Progenitor cell of endocrine pancreas (in vitro differentiated cells): ENCODE measurements at regions not wholly inside any gene's neighbourhood (a gene's known extent, or its start where the extent isn't known, plus 50 kb on each side); places are given as distances from the start of the nearest gene placed in this dataset.

Experiments used
- DNase-seq: peaks from one replicate; pipeline ENCODE4 v3.0.0; 2021; ENCODE audit warnings: low spot score; ENCODE audit not compliant: unreplicated experiment
- H3K27ac Mint-ChIP-seq: 2 replicates; pipeline ENCODE4 v1.8.0; 2021; ENCODE audit warnings: mild to moderate bottlenecking, moderate library complexity, mixed read lengths
- H3K27me3 Mint-ChIP-seq: 2 replicates; pipeline ENCODE4 v1.8.0; 2021; ENCODE audit warnings: mixed read lengths
- H3K36me3 Mint-ChIP-seq: 2 replicates; pipeline ENCODE4 v1.8.0; 2022; ENCODE audit warnings: mixed read lengths; ENCODE audit not compliant: insufficient read depth
- H3K4me1 Mint-ChIP-seq: 2 replicates; pipeline ENCODE4 v1.8.0; 2021; ENCODE audit warnings: low read depth, mixed read lengths
- H3K4me3 Mint-ChIP-seq: 2 replicates; pipeline ENCODE4 v1.8.0; 2021; ENCODE audit warnings: low read depth, mild to moderate bottlenecking, moderate library complexity, mixed read lengths
- H3K9me3 Mint-ChIP-seq: 2 replicates; pipeline ENCODE4 v1.8.0; 2021; ENCODE audit warnings: low read depth, mixed read lengths
- CTCF ChIP-seq: fragments of 200-600 bp; sonication (generic); IDR thresholded peaks from one replicate; pipeline ENCODE4 v1.5.0; 2021; ENCODE audit warnings: antibody characterized with exemption, mild to moderate bottlenecking; ENCODE audit not compliant: unreplicated experiment

GRCh38 chr15:92294759-92295158, 98.9 kb upstream of the ST8SIA2 start:
- no peak for DNase-seq

GRCh38 chr15:92304223-92304975, 89.3 kb upstream of the ST8SIA2 start:
- no peak overlapping the region for H3K27ac Mint-ChIP-seq
- H3K4me3 Mint-ChIP-seq = no peak overlapping the region
- DNase-seq = no peak
- H3K4me1 Mint-ChIP-seq = no peaks in the 10 kb centered on the region
- peaks cover 28% of the 10 kb centered on the region for H3K27me3 Mint-ChIP-seq
- no peak for TF ChIP-seq CTCF
- H3K9me3 Mint-ChIP-seq = no peaks in the 10 kb centered on the region
- no peaks in the 10 kb centered on the region for H3K36me3 Mint-ChIP-seq

More at GRCh38 chr15:92294759-92295158, 98.9 kb upstream of the ST8SIA2 start:
- no peaks in the 10 kb centered on the region for H3K36me3 Mint-ChIP-seq
- no peak overlapping the region for H3K27ac Mint-ChIP-seq
- no peaks in the 10 kb centered on the region for H3K4me1 Mint-ChIP-seq
- no peak overlapping the region for H3K4me3 Mint-ChIP-seq
- no peaks in the 10 kb centered on the region for H3K9me3 Mint-ChIP-seq
- TF ChIP-seq CTCF = no peak
- peaks cover 19% of the 10 kb centered on the region for H3K27me3 Mint-ChIP-seq

- DNase-seq = no peak
- no peaks in the 10 kb centered on the region for H3K4me1 Mint-ChIP-seq
- no peak overlapping the region for H3K4me3 Mint-ChIP-seq
- peaks cover 28% of the 10 kb centered on the region for H3K27me3 Mint-ChIP-seq
- TF ChIP-seq CTCF = no peak
- H3K36me3 Mint-ChIP-seq = no peaks in the 10 kb centered on the region
- H3K27ac Mint-ChIP-seq = no peak overlapping the region
- no peaks in the 10 kb centered on the region for H3K9me3 Mint-ChIP-seq
Observed at GRCh38 chr15:92305343-92305742, 88.3 kb upstream of the ST8SIA2 start.

GRCh38 chr15:92306663-92307062, 87.0 kb upstream of the ST8SIA2 start:
- Mint-ChIP-seq H3K36me3 (no peaks in the 10 kb centered on the region), H3K27me3 (peaks cover 30% of the 10 kb centered on the region), H3K27ac (no peak overlapping the region), H3K4me1 (no peaks in the 10 kb centered on the region), H3K4me3 (no peak overlapping the region), H3K9me3 (no peaks in the 10 kb centered on the region)
- no peak for DNase-seq
- peak; percentile 54 for TF ChIP-seq CTCF

GRCh38 chr15:92315144-92315543, 78.5 kb upstream of the ST8SIA2 start:
- Mint-ChIP-seq H3K4me3 (no peak overlapping the region), H3K27ac (no peak overlapping the region), H3K36me3 (no peaks in the 10 kb centered on the region), H3K27me3 (peaks cover 40% of the 10 kb centered on the region), H3K4me1 (no peaks in the 10 kb centered on the region), H3K9me3 (no peaks in the 10 kb centered on the region)
- no peak for TF ChIP-seq CTCF
- DNase-seq = no peak
